SK-N-SH (cell line): ENCODE measurements at regions not wholly inside any gene's neighbourhood (a gene's known extent, or its start where the extent isn't known, plus 50 kb on each side); places are given as distances from the start of the nearest gene placed in this dataset.

ENCODE experiments used
- CTCF ChIA-PET: fragments of 300-600, 350-600 bp; formaldehyde crosslinking; extraction: SDS; loops from one replicate; lab custom pipeline; 2021; lab: Yijun Ruan, JAX
- POLR2A ChIA-PET: fragments of 350-600 bp; sonication (Branson Sonifier 250); formaldehyde crosslinking; extraction: SDS; loops from one replicate; lab custom pipeline; 2020; ENCODE audit warnings: antibody characterized with exemption, inconsistent platforms; lab: Yijun Ruan, JAX
- DNase-seq: peaks from one replicate; pipeline ENCODE4 v3.0.0; 2012
- H2AFZ ChIP-seq: fragments of 200-600 bp; sonication (generic); 2 replicates; pipeline ENCODE4 v1.8.1; 2016; ENCODE audit warnings: antibody characterized with exemption, mild to moderate bottlenecking, low read depth
- H3F3A ChIP-seq: fragments of 200-600 bp; sonication (generic); replicated peaks from 2 replicates; pipeline ENCODE3; 2016; ENCODE audit warnings: antibody characterized with exemption, mild to moderate bottlenecking; ENCODE audit not compliant: insufficient read depth
- H3K27ac ChIP-seq, 2 experiments: fragments of 200-500 bp in 1 of 2; fragments of 200-600 bp in 1 of 2; sonication (Bioruptor generic) in 1 of 2; sonication (generic), shearing (Covaris generic) in 1 of 2; 2 replicates each; pipeline versions ENCODE4 v1.5.1 to v1.6.1; 2014 to 2016; ENCODE audit warnings: low read depth in 2 of 2, inconsistent platforms in 1 of 2, low read length in 1 of 2, mild to moderate bottlenecking in 1 of 2, mixed read lengths in 1 of 2
- H3K27me3 ChIP-seq: fragments of 200-600 bp; sonication (generic), shearing (Covaris generic); 2 replicates; pipeline ENCODE4 v1.6.1; 2016; ENCODE audit warnings: mixed run types; ENCODE audit not compliant: insufficient read depth
- H3K36me3 ChIP-seq, 2 experiments: fragments of 200-500 bp in 1 of 2; fragments of 200-600 bp in 1 of 2; sonication (Bioruptor generic) in 1 of 2; sonication (generic) in 1 of 2; replicated peaks in 1 of 2; 2 replicates each; pipeline versions ENCODE3 to v1.5.1; 2014 to 2016; ENCODE audit warnings: low read length in 1 of 2, mild to moderate bottlenecking in 1 of 2; ENCODE audit not compliant: insufficient read depth in 2 of 2, control insufficient read depth in 1 of 2
- H3K4me1 ChIP-seq, 2 experiments: fragments of 200-500 bp in 1 of 2; fragments of 200-600 bp in 1 of 2; sonication (Bioruptor generic) in 1 of 2; sonication (generic), shearing (Covaris generic) in 1 of 2; 2 replicates each; pipeline versions ENCODE4 v1.5.1 to v1.6.1; 2014 to 2016; ENCODE audit warnings: low read depth in 1 of 2, low read length in 1 of 2, mixed run types in 1 of 2; ENCODE audit not compliant: insufficient read depth in 2 of 2, control insufficient read depth in 1 of 2
- H3K4me2 ChIP-seq: fragments of 200-600 bp; sonication (generic), shearing (Covaris generic); 2 replicates; pipeline ENCODE4 v1.6.1; 2017; ENCODE audit warnings: mixed run types
- H3K4me3 ChIP-seq, 2 experiments: fragments of 200-500 bp in 1 of 2; fragments of 200-600 bp in 1 of 2; sonication (Bioruptor generic) in 1 of 2; sonication (generic), shearing (Covaris generic) in 1 of 2; 2 replicates each; pipeline versions ENCODE4 v1.5.1 to v1.8.1; 2014 to 2016; ENCODE audit warnings: low read depth in 2 of 2, inconsistent platforms in 1 of 2, low read length in 1 of 2, mild to moderate bottlenecking in 1 of 2, mixed read lengths in 1 of 2, moderate library complexity in 1 of 2
- H3K79me2 ChIP-seq: fragments of 200-600 bp; sonication (generic); 2 replicates; pipeline ENCODE4 v1.8.1; 2017; ENCODE audit warnings: mild to moderate bottlenecking; ENCODE audit not compliant: insufficient read depth
- H3K9ac ChIP-seq: fragments of 200-600 bp; sonication (generic); 2 replicates; pipeline ENCODE4 v1.6.1; 2017; ENCODE audit warnings: mixed run types
- H3K9me2 ChIP-seq: fragments of 200-600 bp; sonication (generic); 2 replicates; pipeline ENCODE4 v1.6.1; 2017; ENCODE audit warnings: mixed run types
- H3K9me3 ChIP-seq: fragments of 200-600 bp; sonication (generic); 2 replicates; pipeline ENCODE4 v1.6.1; 2017; ENCODE audit warnings: mixed run types, mild to moderate bottlenecking, moderate library complexity
- H4K20me1 ChIP-seq: fragments of 200-600 bp; sonication (generic); 2 replicates; pipeline ENCODE4 v1.6.1; 2017; ENCODE audit warnings: mild to moderate bottlenecking, mixed run types; ENCODE audit not compliant: insufficient read depth
- CHD2 ChIP-seq: fragments of 150-350 bp; IDR thresholded peaks from 2 replicates; pipeline ENCODE4 v1.6.1; 2018; ENCODE audit warnings: low read length; ENCODE audit not compliant: partially characterized antibody
- EP300 ChIP-seq, 2 experiments: IDR thresholded peaks; 2 replicates each; pipeline versions ENCODE4 v1.4.0 to v1.6.1; 2012; ENCODE audit warnings: borderline replicate concordance in 1 of 2, low read depth in 1 of 2, low read length in 1 of 2
- EZH2phosphoT487 ChIP-seq: fragments of 200-600 bp; sonication (generic); IDR thresholded peaks from 2 replicates; pipeline ENCODE4 v1.6.1; 2017; ENCODE audit warnings: low read depth, mixed run types, mild to moderate bottlenecking, antibody characterized with exemption, moderate library complexity, borderline replicate concordance
- FOSL2 ChIP-seq: IDR thresholded peaks from 2 replicates; pipeline ENCODE4 v1.4.0; 2012; ENCODE audit warnings: low read depth, mild to moderate bottlenecking, moderate library complexity, borderline replicate concordance
- GABPA ChIP-seq: IDR thresholded peaks from 2 replicates; pipeline ENCODE4 v1.4.0; 2012; ENCODE audit warnings: low read depth, mild to moderate bottlenecking
- GATA2 ChIP-seq: sonication (generic); formaldehyde crosslinking; IDR thresholded peaks from 2 replicates; pipeline ENCODE4 v1.5.0; 2020; ENCODE audit warnings: mild to moderate bottlenecking, missing genetic modification reagents
- MAX ChIP-seq: IDR thresholded peaks from 2 replicates; pipeline ENCODE4 v1.4.0; 2012; ENCODE audit warnings: low read depth
- MEF2A ChIP-seq: IDR thresholded peaks from 2 replicates; pipeline ENCODE4 v1.4.0; 2012; ENCODE audit warnings: low read depth, borderline replicate concordance
- MXI1 ChIP-seq: IDR thresholded peaks from 2 replicates; pipeline ENCODE4 v1.6.1; 2012; ENCODE audit warnings: mild to moderate bottlenecking, low read depth, low read length, improper control_type of control experiment
- PBX3 ChIP-seq: IDR thresholded peaks from 2 replicates; pipeline ENCODE4; 2012
- POLR2AphosphoS5 ChIP-seq: IDR thresholded peaks from 2 replicates; pipeline ENCODE4 v1.6.1; 2012; ENCODE audit warnings: low read depth, low read length
- RAD21 ChIP-seq: IDR thresholded peaks from 2 replicates; pipeline ENCODE4 v1.6.1; 2012; ENCODE audit warnings: mild to moderate bottlenecking, low read length
- REST ChIP-seq: IDR thresholded peaks from 2 replicates; pipeline ENCODE4 v1.6.1; 2012; ENCODE audit warnings: mild to moderate bottlenecking, low read depth, low read length, moderate library complexity
- RFX5 ChIP-seq: IDR thresholded peaks from 2 replicates; pipeline ENCODE4 v1.6.1; 2012; ENCODE audit warnings: mild to moderate bottlenecking, improper control_type of control experiment, low read length
- RXRA ChIP-seq: IDR thresholded peaks from 2 replicates; pipeline ENCODE4 v1.4.0; 2012; ENCODE audit warnings: low read depth, mild to moderate bottlenecking, borderline replicate concordance
- TCF12 ChIP-seq: IDR thresholded peaks from 2 replicates; pipeline ENCODE4 v1.4.0; 2012
- ZBTB33 ChIP-seq: IDR thresholded peaks from 2 replicates; pipeline ENCODE4 v1.4.0; 2012; ENCODE audit warnings: low read depth, borderline replicate concordance
- WGBS: methylation state at CpG from one replicate; pipeline ENCODE4 v1.1.6; 2017; ENCODE audit warnings: low lambda C conversion rate; 5-methylcytosine and 5-hydroxymethylcytosine counted together

GRCh38 chr1:4550941-4551340, 103.5 kb upstream of the AJAP1 start:
- Histone ChIP-seq H3K79me2 (no peaks in the 10 kb centered on the region), H3K36me3 (no peaks in the 10 kb centered on the region), H4K20me1 (no peaks in the 10 kb centered on the region), H3K27ac (no peak overlapping the region), H2AFZ (no peak overlapping the region), H3K4me2 (no peak overlapping the region), H3K4me1 (no peaks in the 10 kb centered on the region; a peak in 1 of 4 replicates), H3K27me3 (no peaks in the 10 kb centered on the region), H3F3A (no peaks in the 10 kb centered on the region), H3K4me3 (no peak overlapping the region), H3K9me3 (no peaks in the 10 kb centered on the region), H3K9me2 (no peaks in the 10 kb centered on the region), H3K9ac (no peak overlapping the region)
- CTCF ChIA-PET, result no interaction called here
- TF ChIP-seq MAX (no peak), ZBTB33 (no peak), EZH2phosphoT487 (no peak), RXRA (no peak), MXI1 (no peak), FOSL2 (no peak), GATA2 (CRISPR knock-in tag) (no peak), EP300 (IDR thresholded peaks at IDR 0.05; ENCODE audit: borderline replicate concordance in 1 of 2, low read depth in 1 of 2, low read length in 1 of 2) (no peak), POLR2AphosphoS5 (no peak), MEF2A (no peak)
- no peak for DNase-seq
- POLR2A ChIA-PET, result no interaction called here
- 3% methylated on average over 2 of the region's 2 CpGs for WGBS

- ChIA-PET POLR2A (no interaction called here), CTCF (no interaction called here)
- Histone ChIP-seq H3K9ac (no peak overlapping the region), H3F3A (no peaks in the 10 kb centered on the region), H3K9me2 (no peaks in the 10 kb centered on the region), H3K79me2 (no peaks in the 10 kb centered on the region), H3K27ac (no peak overlapping the region), H3K4me2 (no peak overlapping the region), H3K9me3 (no peaks in the 10 kb centered on the region), H3K4me3 (no peak overlapping the region), H3K36me3 (no peaks in the 10 kb centered on the region), H3K4me1 (no peaks in the 10 kb centered on the region), H2AFZ (no peak overlapping the region), H3K27me3 (no peaks in the 10 kb centered on the region), H4K20me1 (no peaks in the 10 kb centered on the region)
- TF ChIP-seq MEF2A, result no peak
- no peak for TF ChIP-seq POLR2AphosphoS5
- no peak for TF ChIP-seq RAD21
- no peak for TF ChIP-seq GABPA
- no peak for TF ChIP-seq ZBTB33
- no peak for TF ChIP-seq FOSL2
- no peak for TF ChIP-seq REST
- TF ChIP-seq TCF12, result no peak
- no peak for TF ChIP-seq PBX3
- no peak for TF ChIP-seq CHD2
- TF ChIP-seq MXI1, result no peak
- TF ChIP-seq RFX5, result no peak
- DNase-seq, result no peak
- 26% methylated on average over 6 of the region's 6 CpGs for WGBS
Measured at GRCh38 chr1:4551706-4552105, 102.7 kb upstream of the AJAP1 start.
